HS-27A (cell line): ENCODE measurements at regions not wholly inside any gene's neighbourhood (a gene's known extent, or its start where the extent isn't known, plus 50 kb on each side); places are given as distances from the start of the nearest gene placed in this dataset.

ENCODE experiments used
- DNase-seq: peaks from one replicate; pipeline ENCODE4 v3.0.0-alpha.2; 2012; ENCODE audit warnings: low read depth, missing footprints

DNA sequence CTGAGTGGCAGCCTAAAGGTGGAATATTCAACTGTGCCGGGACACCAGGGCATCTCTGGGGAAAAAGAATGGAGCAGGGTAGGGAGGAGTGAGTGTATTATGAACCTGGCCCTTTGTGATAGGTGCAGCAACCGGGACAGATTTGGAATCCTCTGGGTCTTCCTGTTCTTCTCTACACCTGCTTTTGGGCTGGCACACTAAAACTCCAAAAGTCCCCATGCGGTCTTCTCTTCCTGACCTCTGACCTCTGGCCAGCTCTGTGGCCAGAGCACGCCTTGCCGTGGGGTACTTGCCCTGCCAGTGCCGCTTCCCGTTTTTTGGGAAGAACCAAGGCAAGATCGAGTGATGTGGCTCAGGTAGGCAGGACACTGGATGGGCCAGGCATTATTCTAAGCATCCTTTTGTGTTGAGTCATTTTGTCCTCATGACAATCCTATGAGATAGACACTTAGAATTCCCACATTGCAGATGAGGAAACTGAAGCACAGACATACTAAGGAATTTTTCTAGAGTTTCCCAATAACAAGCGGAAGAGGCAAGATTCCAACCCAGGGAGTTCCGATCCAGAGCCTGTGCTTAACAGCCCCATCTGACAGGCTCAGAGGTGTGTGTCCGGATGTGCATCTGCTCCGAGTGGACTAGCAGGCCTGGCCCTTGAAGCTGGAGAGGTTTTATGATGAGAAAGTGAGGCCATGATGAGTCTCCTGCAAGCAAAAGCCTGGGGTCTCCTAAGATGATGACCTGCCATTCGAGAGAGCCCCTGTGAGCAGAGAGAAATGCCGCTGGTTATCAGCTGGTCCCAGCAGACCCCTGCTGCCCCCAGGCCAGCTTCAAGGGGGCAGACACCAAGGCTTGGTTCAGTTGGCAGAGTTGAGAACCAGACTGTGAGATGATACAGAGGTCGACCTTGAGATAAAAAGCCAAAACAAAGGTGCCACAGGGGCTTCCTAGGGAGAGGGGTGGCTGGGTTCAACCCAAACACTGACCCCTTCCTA lies 67.9 kb upstream of the ESRRB start:
- DNase-seq, result no peak

DNA sequence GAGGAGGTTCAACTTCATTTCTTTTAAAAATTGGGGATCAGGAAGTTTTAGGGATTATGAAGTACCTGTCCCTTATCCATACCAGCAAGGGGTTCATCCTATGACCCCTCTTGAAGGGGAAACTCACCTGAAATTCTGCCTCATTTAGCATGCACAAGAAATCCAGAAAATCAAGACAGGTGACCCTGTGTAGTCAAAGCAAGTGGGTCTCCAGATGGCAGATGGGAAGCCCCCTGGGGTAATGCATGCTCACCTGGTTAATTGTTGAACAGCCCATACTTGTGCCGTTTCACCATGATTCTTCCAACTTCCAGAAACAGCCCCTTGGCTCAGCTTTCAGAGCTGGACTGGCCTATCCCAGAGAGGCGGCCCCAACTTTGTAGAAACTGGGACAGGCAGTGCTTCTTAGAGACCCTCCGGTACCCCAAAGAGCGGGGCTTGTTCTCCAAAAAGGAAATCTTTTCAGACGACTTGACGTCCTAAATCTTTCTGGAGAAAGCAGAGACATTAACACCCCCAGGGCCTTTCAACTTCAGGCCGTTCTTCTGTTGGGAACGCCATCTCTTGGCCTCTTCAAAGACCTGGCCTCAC lies 66.3 kb upstream of the ESRRB start:
- DNase-seq, result no peak

- no peak for DNase-seq
Measured at GRCh38 chr14:76311079-76311758, 64.7 kb upstream of the ESRRB start.

DNA sequence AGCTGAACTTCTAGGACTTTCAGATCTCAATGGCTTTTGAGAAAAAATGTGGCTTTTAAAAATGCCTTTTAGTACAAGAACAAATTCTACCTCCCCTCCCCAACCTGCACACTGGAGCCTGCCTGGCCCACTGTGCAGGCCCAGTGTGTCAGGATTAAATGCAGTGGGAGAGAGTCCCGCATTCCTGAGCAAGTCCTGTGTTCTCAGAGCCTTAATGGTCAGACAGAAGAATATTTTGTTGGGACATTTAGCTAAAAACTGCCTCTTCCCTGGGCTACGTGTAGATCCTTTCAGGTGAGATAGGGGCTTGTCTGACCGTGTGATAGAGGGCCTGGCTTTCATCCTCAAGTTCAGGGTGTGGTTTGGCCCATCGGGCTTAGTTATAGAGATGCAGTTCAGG lies 63.1 kb upstream of the ESRRB start:
- DNase-seq, result no peak

- DNase-seq, result no peak
Measured at GRCh38 chr14:76313303-76313702, 62.6 kb upstream of the ESRRB start.

- no peak for DNase-seq
Measured at GRCh38 chr14:76313852-76314251, 62.1 kb upstream of the ESRRB start.

GRCh38 chr14:76314521-76315034 lies 61.4 kb upstream of the ESRRB start:
- DNase-seq, result no peak

DNA sequence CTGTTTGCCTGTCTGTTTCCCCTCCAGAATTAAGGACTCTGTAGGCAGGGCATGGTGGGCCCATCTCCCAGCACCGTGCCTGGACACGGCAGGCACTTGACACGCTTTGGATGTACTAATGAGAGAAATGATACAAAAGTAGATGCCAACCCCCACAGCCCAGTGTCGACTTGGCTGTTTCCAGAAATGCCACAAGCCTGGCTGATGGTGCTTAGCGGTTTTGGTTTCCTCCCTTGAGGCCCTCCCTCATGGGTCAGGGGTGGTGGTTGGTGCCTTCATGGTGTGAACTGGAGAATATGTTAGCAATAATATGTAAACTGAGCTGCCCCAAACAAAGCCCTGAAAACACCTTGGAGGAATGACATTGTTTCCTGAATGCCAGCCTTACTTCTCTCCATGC lies 55.5 kb upstream of the ESRRB start:
- no peak for DNase-seq

DNA sequence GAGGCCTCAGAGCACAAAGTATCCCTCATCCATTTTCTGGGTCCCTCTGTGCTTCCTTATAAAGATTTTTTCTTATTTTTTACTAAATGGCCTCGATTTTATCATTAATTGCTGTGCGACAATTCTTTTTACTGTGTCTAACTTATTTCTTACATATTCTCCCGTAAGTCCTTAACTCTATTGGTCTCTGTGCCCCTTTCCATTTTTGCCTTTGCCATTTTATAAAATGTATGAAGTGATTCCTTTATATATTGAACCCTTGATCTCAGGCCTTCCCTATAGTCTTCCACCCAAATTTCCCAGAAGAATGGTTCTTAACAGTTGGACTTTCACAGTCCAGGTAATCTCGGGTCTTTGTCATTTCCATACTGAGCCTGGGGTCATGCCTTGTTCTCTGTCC lies 55.0 kb upstream of the ESRRB start:
- DNase-seq, result no peak

- no peak for DNase-seq
Measured at GRCh38 chr14:76322594-76323220, 53.2 kb upstream of the ESRRB start.

DNA sequence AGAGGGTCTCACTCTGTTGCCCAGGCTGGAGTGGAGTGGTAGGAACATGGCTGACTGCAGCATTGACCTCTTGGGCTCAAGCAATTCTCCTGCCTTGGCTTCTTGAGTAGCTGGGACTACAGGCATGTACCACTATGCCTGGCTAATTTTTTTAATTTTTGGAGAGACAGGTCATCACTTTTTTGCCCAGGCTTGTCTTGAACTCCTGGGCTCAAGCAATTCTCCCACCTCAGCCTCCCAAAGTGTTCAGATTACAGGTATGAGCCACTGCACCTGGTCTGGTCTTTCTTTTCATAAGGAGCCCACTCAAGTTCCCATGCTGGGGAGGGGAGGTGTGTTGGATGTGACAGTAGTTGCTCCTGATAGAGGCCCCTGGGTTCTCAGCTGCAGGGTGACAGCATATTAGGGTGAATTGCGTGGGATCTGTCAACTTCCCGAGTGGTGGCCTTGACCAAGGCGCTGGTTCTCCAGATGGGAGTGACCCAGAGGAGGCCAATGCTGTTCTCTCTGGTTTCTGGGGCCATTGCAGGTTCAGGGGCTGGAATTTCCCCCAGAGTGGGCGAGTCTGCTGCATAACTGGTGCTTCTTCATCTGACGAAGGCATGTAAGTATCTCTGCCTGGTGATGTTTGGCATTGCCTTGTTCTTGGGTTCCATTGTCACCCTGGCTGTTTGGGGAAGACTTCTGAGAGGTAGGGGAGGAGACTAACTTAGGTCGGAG lies 52.4 kb upstream of the ESRRB start:
- no peak for DNase-seq

- no peak for DNase-seq
Measured at GRCh38 chr14:76324133-76324532, 51.8 kb upstream of the ESRRB start.
